Activated CD4-positive, alpha-beta memory T cell treated with anti-CD3 and anti-CD28 coated beads for 36 hours (primary cell): ENCODE measurements at regions not wholly inside any gene's neighbourhood (a gene's known extent, or its start where the extent isn't known, plus 50 kb on each side); places are given as distances from the start of the nearest gene placed in this dataset.

Experiments used
- CTCF ChIA-PET: fragments of 350-600 bp; sonication (Branson Sonifier 250); formaldehyde crosslinking; loops from one replicate; lab custom pipeline; 2021; ENCODE audit warnings: antibody characterized with exemption, inconsistent platforms; lab: Charles Lee
- POLR2A ChIA-PET: fragments of 350-600 bp; sonication (Branson Sonifier 250); formaldehyde crosslinking; loops from one replicate; lab custom pipeline; 2021; ENCODE audit warnings: antibody characterized with exemption; lab: Charles Lee
- DNase-seq: peaks from one replicate; pipeline ENCODE4 v3.0.0-alpha.2; 2020
- H3K27ac Mint-ChIP-seq: one replicate; pipeline ENCODE4 v1.8.0; 2021; ENCODE audit warnings: mixed read lengths
- H3K27me3 Mint-ChIP-seq: one replicate; pipeline ENCODE4 v1.8.0; 2021; ENCODE audit warnings: mixed read lengths
- H3K36me3 Mint-ChIP-seq: one replicate; pipeline ENCODE4 v1.8.0; 2021; ENCODE audit warnings: mixed read lengths
- H3K4me1 Mint-ChIP-seq: one replicate; pipeline ENCODE4 v1.8.0; 2021; ENCODE audit warnings: low read depth, mixed read lengths
- H3K4me3 Mint-ChIP-seq: one replicate; pipeline ENCODE4 v1.8.0; 2021; ENCODE audit warnings: mild to moderate bottlenecking, mixed read lengths
- H3K9me3 Mint-ChIP-seq: one replicate; pipeline ENCODE4 v1.8.0; 2021; ENCODE audit warnings: mixed read lengths
- intact Hi-C: fragments of 100-400 bp; cut with micrococcal nuclease; formaldehyde crosslinking; loops from one replicate; pipeline ENCODE4 v1.15.1; 2023

- no peaks in the 10 kb centered on the region for H3K4me1 Mint-ChIP-seq
- intact Hi-C loops = no loop called here
- no peaks in the 10 kb centered on the region for H3K9me3 Mint-ChIP-seq
- CTCF ChIA-PET = no interaction called here
- H3K27ac Mint-ChIP-seq = no peak overlapping the region
- no peaks in the 10 kb centered on the region for H3K36me3 Mint-ChIP-seq
- no peak for DNase-seq
- peaks cover 6% of the 10 kb centered on the region for H3K27me3 Mint-ChIP-seq
- no peak overlapping the region for H3K4me3 Mint-ChIP-seq
- POLR2A ChIA-PET = no interaction called here
Measured at GRCh38 chr5:86861512-86861911, 243.8 kb downstream of the COX7C start.

GRCh38 chr5:86862093-86862492, 244.4 kb downstream of the COX7C start:
- Mint-ChIP-seq H3K4me3 (no peak overlapping the region), H3K27ac (no peak overlapping the region), H3K27me3 (peaks cover 6% of the 10 kb centered on the region), H3K36me3 (no peaks in the 10 kb centered on the region), H3K9me3 (no peaks in the 10 kb centered on the region), H3K4me1 (no peaks in the 10 kb centered on the region)
- intact Hi-C loops = no loop called here
- no peak for DNase-seq
- POLR2A ChIA-PET = no interaction called here
- CTCF ChIA-PET = no interaction called here

GRCh38 chr5:86864051-86864450, 246.3 kb downstream of the COX7C start:
- no peak overlapping the region for H3K27ac Mint-ChIP-seq
- intact Hi-C loops = no loop called here
- ChIA-PET CTCF (no interaction called here), POLR2A (no interaction called here)
- H3K4me3 Mint-ChIP-seq = no peak overlapping the region
- no peaks in the 10 kb centered on the region for H3K4me1 Mint-ChIP-seq
- no peaks in the 10 kb centered on the region for H3K9me3 Mint-ChIP-seq
- H3K36me3 Mint-ChIP-seq = no peaks in the 10 kb centered on the region
- H3K27me3 Mint-ChIP-seq = peaks cover 6% of the 10 kb centered on the region
- DNase-seq = no peak

GRCh38 chr5:86865256-86865785, 247.6 kb downstream of the COX7C start:
- POLR2A ChIA-PET = no interaction called here
- Mint-ChIP-seq H3K27me3 (peaks cover 6% of the 10 kb centered on the region), H3K4me1 (no peaks in the 10 kb centered on the region), H3K27ac (no peak overlapping the region), H3K9me3 (no peaks in the 10 kb centered on the region), H3K4me3 (no peak overlapping the region), H3K36me3 (no peaks in the 10 kb centered on the region)
- intact Hi-C loops = no loop called here
- no peak for DNase-seq
- CTCF ChIA-PET = no interaction called here

GRCh38 chr5:86866036-86866435, 248.3 kb downstream of the COX7C start:
- Mint-ChIP-seq H3K27ac (no peak overlapping the region), H3K9me3 (no peaks in the 10 kb centered on the region), H3K27me3 (peaks cover 6% of the 10 kb centered on the region), H3K4me1 (no peaks in the 10 kb centered on the region), H3K4me3 (no peak overlapping the region), H3K36me3 (no peaks in the 10 kb centered on the region)
- ChIA-PET CTCF (no interaction called here), POLR2A (no interaction called here)
- intact Hi-C loops = no loop called here
- DNase-seq = no peak

- Mint-ChIP-seq H3K4me3 (no peak overlapping the region), H3K36me3 (no peaks in the 10 kb centered on the region), H3K27ac (no peak overlapping the region), H3K9me3 (no peaks in the 10 kb centered on the region), H3K27me3 (peaks cover 6% of the 10 kb centered on the region), H3K4me1 (no peaks in the 10 kb centered on the region)
- ChIA-PET CTCF (no interaction called here), POLR2A (no interaction called here)
- DNase-seq = no peak
- intact Hi-C loops = no loop called here
Measured at GRCh38 chr5:86869268-86869667, 251.5 kb downstream of the COX7C start.

- Mint-ChIP-seq H3K4me3 (no peak overlapping the region), H3K4me1 (no peaks in the 10 kb centered on the region), H3K36me3 (no peaks in the 10 kb centered on the region), H3K9me3 (no peaks in the 10 kb centered on the region), H3K27ac (no peak overlapping the region), H3K27me3 (peaks cover 5% of the 10 kb centered on the region)
- CTCF ChIA-PET = no interaction called here
- intact Hi-C loops = no loop called here
- no peak for DNase-seq
- POLR2A ChIA-PET = no interaction called here
Measured at GRCh38 chr5:86875539-86875938, 257.8 kb downstream of the COX7C start.

- no peak for DNase-seq
- Mint-ChIP-seq H3K9me3 (no peaks in the 10 kb centered on the region), H3K4me1 (no peaks in the 10 kb centered on the region), H3K4me3 (no peak overlapping the region), H3K36me3 (no peaks in the 10 kb centered on the region), H3K27ac (no peak overlapping the region), H3K27me3 (peaks cover 5% of the 10 kb centered on the region)
- intact Hi-C loops = no loop called here
- ChIA-PET CTCF (interaction anchor here (0.8 to 1.9 kb wide), 3 partner anchors 20 to 92 kb away, joined by 3 to 8 read pairs (median 3); no protein-coding TSS in a partner anchor), POLR2A (no interaction called here)
Measured at GRCh38 chr5:86878250-86878649, 260.5 kb downstream of the COX7C start.

- H3K27ac Mint-ChIP-seq = no peak overlapping the region
- CTCF ChIA-PET = interaction anchor here (1.9 kb wide), 1 partner anchor 89 kb away, joined by 8 read pairs; no protein-coding TSS in a partner anchor
- no peaks in the 10 kb centered on the region for H3K36me3 Mint-ChIP-seq
- H3K4me1 Mint-ChIP-seq = no peaks in the 10 kb centered on the region
- peaks cover 5% of the 10 kb centered on the region for H3K27me3 Mint-ChIP-seq
- H3K4me3 Mint-ChIP-seq = no peak overlapping the region
- intact Hi-C loops = no loop called here
- DNase-seq = no peak
- POLR2A ChIA-PET = no interaction called here
- no peaks in the 10 kb centered on the region for H3K9me3 Mint-ChIP-seq
Measured at GRCh38 chr5:86879086-86879485, 261.3 kb downstream of the COX7C start.

- Mint-ChIP-seq H3K4me3 (no peak overlapping the region), H3K27ac (no peak overlapping the region), H3K4me1 (no peaks in the 10 kb centered on the region), H3K9me3 (no peaks in the 10 kb centered on the region), H3K36me3 (no peaks in the 10 kb centered on the region), H3K27me3 (peaks cover 5% of the 10 kb centered on the region)
- CTCF ChIA-PET = interaction anchor here (0.5 to 3.4 kb wide), 21 partner anchors 8 to 1810 kb away, joined by 3 to 94 read pairs (median 3); partner anchors contain the start of gene CCNH
- no peak for DNase-seq
- POLR2A ChIA-PET = no interaction called here
- intact Hi-C loops = loop anchor here (1.0 kb wide), 1 partner anchor 133 kb away; no protein-coding TSS in a partner anchor
Measured at GRCh38 chr5:86880344-86880743, 262.6 kb downstream of the COX7C start.

GRCh38 chr5:86880785-86881492, 263.2 kb downstream of the COX7C start:
- no peaks in the 10 kb centered on the region for H3K9me3 Mint-ChIP-seq
- no peaks in the 10 kb centered on the region for H3K4me1 Mint-ChIP-seq
- POLR2A ChIA-PET = no interaction called here
- CTCF ChIA-PET = interaction anchor here (0.5 to 3.4 kb wide), 22 partner anchors 8 to 1809 kb away, joined by 3 to 94 read pairs (median 3); partner anchors contain the start of gene CCNH
- H3K36me3 Mint-ChIP-seq = no peaks in the 10 kb centered on the region
- H3K4me3 Mint-ChIP-seq = no peak overlapping the region
- DNase-seq = peak; percentile 57
- H3K27me3 Mint-ChIP-seq = peaks cover 4% of the 10 kb centered on the region
- H3K27ac Mint-ChIP-seq = no peak overlapping the region
- intact Hi-C loops = loop anchor here (1.0 kb wide), 3 partner anchors 87 to 519 kb away; no protein-coding TSS in a partner anchor

- intact Hi-C loops = loop anchor here (1.0 kb wide), 2 partner anchors 87 to 519 kb away; no protein-coding TSS in a partner anchor
- no peaks in the 10 kb centered on the region for H3K36me3 Mint-ChIP-seq
Measured at GRCh38 chr5:86881493-86882090, 263.9 kb downstream of the COX7C start.

More at GRCh38 chr5:86881493-86882090, 263.9 kb downstream of the COX7C start:
- DNase-seq = no peak
- no peaks in the 10 kb centered on the region for H3K27me3 Mint-ChIP-seq
- no peak overlapping the region for H3K4me3 Mint-ChIP-seq
- no peak overlapping the region for H3K27ac Mint-ChIP-seq
- POLR2A ChIA-PET = no interaction called here
- no peaks in the 10 kb centered on the region for H3K9me3 Mint-ChIP-seq
- CTCF ChIA-PET = interaction anchor here (0.9 to 3.4 kb wide), 4 partner anchors 10 to 900 kb away, joined by 3 to 94 read pairs (median 4); no protein-coding TSS in a partner anchor
- H3K4me1 Mint-ChIP-seq = no peaks in the 10 kb centered on the region
